GM19452 (cell line): ENCODE measurements at regions not wholly inside any gene's neighbourhood (a gene's known extent, or its start where the extent isn't known, plus 50 kb on each side); places are given as distances from the start of the nearest gene placed in this dataset.
"Not testable (repeated sequence)": the region's sequence is repeated elsewhere in the genome, so short reads cannot be mapped to it uniquely, and the experiment has no call there.

Source experiments
- ATAC-seq: cut with Tn5 transposase; IDR thresholded peaks from one replicate; pipeline ENCODE4 v1.9.1; 2021; ENCODE audit not compliant: unreplicated experiment

- no peak for ATAC-seq
Measured at GRCh38 chr4:130044788-130045531, 949.0 kb downstream of the C4orf33 start.

- no peak for ATAC-seq
Measured at GRCh38 chr4:130053723-130054122, 957.8 kb downstream of the C4orf33 start.

GRCh38 chr4:130054908-130055307 lies 959.0 kb downstream of the C4orf33 start:
- no peak for ATAC-seq

GRCh38 chr4:130056286-130056685 lies 960.3 kb downstream of the C4orf33 start:
- no peak for ATAC-seq

DNA sequence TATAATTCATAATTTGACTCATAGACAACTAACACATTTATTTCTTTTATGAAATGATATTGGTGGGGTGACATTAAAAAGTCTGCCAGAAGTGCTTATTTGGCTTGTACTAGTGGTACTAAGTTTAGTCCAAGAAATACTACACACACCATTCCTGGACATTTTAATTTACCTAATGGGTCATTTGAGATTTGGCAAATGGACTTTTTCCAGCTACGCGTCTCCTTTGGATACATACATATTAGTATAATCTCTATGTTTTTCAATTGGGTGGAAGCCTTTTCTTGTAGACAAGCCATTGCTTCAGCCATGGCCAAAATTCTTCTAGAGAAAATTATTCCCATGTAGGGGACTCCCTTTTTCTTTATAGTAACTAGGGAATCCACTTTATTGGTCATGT lies 968.5 kb downstream of the C4orf33 start:
- ATAC-seq = no peak

DNA sequence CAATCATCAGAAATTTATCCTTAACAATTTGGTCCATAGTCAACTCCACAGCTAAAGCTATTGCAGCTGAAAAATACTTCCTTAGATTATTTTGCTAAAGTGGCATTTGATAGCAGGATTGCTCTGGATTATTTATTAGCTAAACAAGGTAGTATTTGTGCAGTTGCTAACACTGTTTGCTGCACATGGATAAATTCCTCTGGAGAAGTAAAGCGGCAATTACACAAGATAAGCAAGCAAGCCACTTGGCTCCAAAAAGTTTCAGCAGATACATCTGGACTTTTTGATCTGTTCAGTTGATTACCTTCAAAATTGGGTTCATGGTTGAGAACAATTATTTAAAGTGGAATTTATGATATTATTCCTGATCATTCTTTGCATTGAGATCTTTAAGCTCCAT lies 971.5 kb downstream of the C4orf33 start:
- no peak for ATAC-seq

GRCh38 chr4:130068072-130068471 lies 972.1 kb downstream of the C4orf33 start:
- ATAC-seq = no peak

DNA sequence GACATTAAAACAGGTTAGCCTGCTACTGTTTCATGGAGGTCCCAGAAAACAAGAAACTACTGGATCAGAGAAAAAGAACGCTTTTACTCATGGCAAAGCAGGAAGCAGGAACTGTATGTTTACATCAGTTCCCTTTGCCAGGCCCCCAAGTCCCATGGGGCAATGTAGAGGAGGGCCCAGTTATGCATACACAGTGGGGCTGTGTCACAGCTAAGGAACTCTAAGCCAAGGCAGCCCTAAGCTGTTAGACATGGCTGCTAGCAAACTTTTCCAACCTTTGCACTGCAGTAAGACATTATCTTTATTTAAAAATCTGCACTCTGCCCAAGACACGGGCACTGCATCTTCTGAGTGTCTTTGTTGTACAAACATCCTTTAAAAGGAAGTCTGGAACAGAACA lies 975.8 kb downstream of the C4orf33 start:
- ATAC-seq = no peak

- no peak for ATAC-seq
Measured at GRCh38 chr4:130073145-130073790, 977.3 kb downstream of the C4orf33 start.

GRCh38 chr4:130074096-130074495 lies 978.1 kb downstream of the C4orf33 start:
- ATAC-seq = peak; percentile 49

- no peak for ATAC-seq
Measured at GRCh38 chr4:130077275-130077674, 981.3 kb downstream of the C4orf33 start.

- ATAC-seq = not testable (repeated sequence)
Measured at GRCh38 chr4:130079027-130079426, 983.1 kb downstream of the C4orf33 start.

- ATAC-seq = no peak
Measured at GRCh38 chr4:130080872-130081451, 985.0 kb downstream of the C4orf33 start.

- ATAC-seq = no peak
Measured at GRCh38 chr4:130090427-130090826, 994.5 kb downstream of the C4orf33 start.

GRCh38 chr4:130092187-130093015 lies 996.4 kb downstream of the C4orf33 start:
- no peak for ATAC-seq

GRCh38 chr4:130099105-130099504 lies 1003.2 kb downstream of the C4orf33 start:
- no peak for ATAC-seq

DNA sequence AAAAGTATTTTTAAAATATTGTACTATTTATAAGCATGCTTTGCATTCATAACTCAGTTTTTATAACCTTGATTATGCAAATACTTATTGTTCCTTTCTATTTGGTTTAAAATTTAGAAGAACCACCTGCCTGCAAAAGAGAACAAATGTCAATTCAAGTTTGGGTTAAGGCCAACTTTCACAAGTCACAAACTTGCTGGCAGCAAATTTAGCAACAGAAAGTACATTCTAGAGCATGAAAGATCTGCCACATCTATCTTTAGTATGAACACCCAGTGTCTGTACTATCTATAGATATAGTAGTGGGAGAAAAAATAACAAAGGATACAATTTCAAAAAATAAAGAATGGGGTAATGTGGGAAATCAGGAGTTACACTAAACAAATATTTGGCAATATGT lies 1014.2 kb downstream of the C4orf33 start:
- ATAC-seq = no peak

DNA sequence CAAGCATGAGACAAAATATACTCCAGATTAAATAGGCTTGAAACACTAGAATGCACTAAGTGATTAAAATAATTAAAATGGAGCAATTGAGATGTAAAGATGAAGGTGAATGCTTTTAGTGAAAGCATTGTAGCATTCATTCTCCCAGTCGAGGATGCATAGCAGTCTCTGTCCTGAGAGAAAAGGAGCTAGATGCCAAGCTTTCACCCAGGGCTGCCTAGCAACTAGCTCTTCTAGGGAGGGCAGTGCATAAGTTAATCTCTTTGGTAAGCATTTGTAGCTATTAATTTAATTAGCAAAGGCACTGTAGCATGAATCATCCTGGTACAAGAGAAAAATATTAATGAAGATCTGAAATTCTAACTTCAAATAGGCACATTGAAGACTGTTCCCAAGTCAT lies 1014.8 kb downstream of the C4orf33 start:
- ATAC-seq = no peak

DNA sequence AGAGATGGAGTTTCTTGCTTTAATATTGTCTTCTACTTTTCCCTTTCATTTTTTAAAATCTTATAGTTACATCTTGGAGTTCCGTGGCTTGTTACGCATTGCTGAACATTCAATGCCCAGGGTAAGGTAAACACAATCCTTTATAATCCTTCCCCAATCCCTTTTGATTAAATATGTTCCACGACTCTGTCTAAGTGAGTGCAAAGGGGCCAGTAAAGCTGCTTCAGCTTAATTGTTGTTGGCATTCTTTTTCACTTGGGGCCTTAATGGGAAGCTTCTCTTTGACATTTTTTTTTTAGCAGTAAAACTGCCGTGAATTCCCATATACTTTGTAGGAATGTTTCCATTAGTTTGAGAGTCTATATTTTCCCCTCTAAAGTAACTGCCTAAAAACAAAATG lies 1028.1 kb downstream of the C4orf33 start:
- ATAC-seq = no peak

- no peak for ATAC-seq
Measured at GRCh38 chr4:130125467-130125866, 1029.5 kb downstream of the C4orf33 start.

DNA sequence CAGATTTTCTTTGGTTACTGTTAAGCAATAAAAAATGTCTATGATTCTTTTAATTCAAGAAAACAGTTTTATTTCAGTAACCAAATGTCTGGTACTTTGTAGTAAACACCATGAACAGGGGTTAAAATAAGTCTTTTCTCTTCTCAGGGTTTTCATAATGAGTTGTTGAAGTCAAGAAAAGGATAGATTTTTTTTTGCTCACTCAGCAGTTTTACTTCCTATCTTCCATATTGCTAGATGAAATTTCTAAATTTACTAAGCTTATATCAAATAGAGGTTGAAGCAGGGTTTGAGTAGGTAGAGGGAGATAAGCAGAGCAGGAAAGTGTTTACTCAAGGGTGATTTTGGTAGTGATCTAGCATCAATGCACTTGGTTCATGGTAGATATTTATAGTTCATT lies 1031.3 kb downstream of the C4orf33 start:
- ATAC-seq = no peak
